ENCODE measurements at regions not wholly inside any gene's neighbourhood (a gene's known extent, or its start where the extent isn't known, plus 50 kb on each side); places are given as distances from the start of the nearest gene placed in this dataset.

- TF ChIP-seq CTCF (IDR thresholded peaks at IDR 0.05; ENCODE audit: extremely low read depth in 1 of 2, insufficient read depth in 1 of 2, low read depth in 1 of 2, low read length in 2 of 2) (no peak), POLR2A (IDR thresholded peaks at IDR 0.05; ENCODE audit: low read depth, low read length) (no peak), MYC (IDR thresholded peaks at IDR 0.05; ENCODE audit: low read depth, low read length) (no peak), EZH2 (IDR thresholded peaks at IDR 0.05; ENCODE audit: borderline replicate concordance, low read depth, low read length, severe bottlenecking) (no peak), POLR2AphosphoS5 (IDR thresholded peaks at IDR 0.05; ENCODE audit: insufficient read depth, low read depth, low read length) (no peak), MAX (IDR thresholded peaks at IDR 0.05; ENCODE audit: insufficient read depth, insufficient read length) (no peak)
Observed at GRCh38 chr14:42782754-42783153, 1176.1 kb downstream of the LRFN5 start.

All from endothelial cell of umbilical vein (primary cell).